CD4-positive, alpha-beta T cell (primary cell): ENCODE measurements at regions not wholly inside any gene's neighbourhood (a gene's known extent, or its start where the extent isn't known, plus 50 kb on each side); places are given as distances from the start of the nearest gene placed in this dataset.

Experiments
- ATAC-seq: fragments of 200-7000 bp; cut with Tn5 transposase; one replicate; pipeline ENCODE4 v1.10.0; 2022; ENCODE audit warnings: mild to moderate bottlenecking; ENCODE audit not compliant: poor library complexity
- CTCF ChIA-PET: fragments of 350-600 bp; sonication (Branson Sonifier 250); formaldehyde crosslinking; loops from one replicate; lab custom pipeline; 2021; ENCODE audit warnings: antibody characterized with exemption, inconsistent platforms; lab: Charles Lee
- POLR2A ChIA-PET: fragments of 350-600 bp; sonication (Branson Sonifier 250); formaldehyde crosslinking; loops from one replicate; lab custom pipeline; 2021; ENCODE audit warnings: antibody characterized with exemption, inconsistent platforms; lab: Charles Lee
- DNase-seq, 14 experiments: peaks; one replicate each; pipeline ENCODE4 v3.0.0-alpha.2; 2013 to 2020; ENCODE audit warnings: mixed read lengths in 2 of 14
- H3K27ac ChIP-seq, 2 donors: one replicate each; pipeline versions ENCODE4 v1.5.1 to v1.7.0; 2013; ENCODE audit warnings: low read length in 2 of 2, low read depth in 1 of 2, mild to moderate bottlenecking in 1 of 2
- H3K27me3 ChIP-seq, 2 experiments: 1 replicate in 1 of 2; 2 replicates in 1 of 2; pipeline versions ENCODE4 v1.6.1 to v1.7.0; 2013; ENCODE audit warnings: low read length in 2 of 2, control low read depth in 1 of 2, mild to moderate bottlenecking in 1 of 2, moderate library complexity in 1 of 2; ENCODE audit not compliant: insufficient read depth in 2 of 2, control insufficient read depth in 1 of 2
- H3K36me3 ChIP-seq: one replicate; pipeline ENCODE4 v1.6.1; 2013; ENCODE audit warnings: low read length, control low read depth; ENCODE audit not compliant: insufficient read depth
- H3K4me1 ChIP-seq: one replicate; pipeline ENCODE4 v1.6.1; 2013; ENCODE audit warnings: low read length, control low read depth; ENCODE audit not compliant: insufficient read depth
- H3K4me3 ChIP-seq: one replicate; pipeline ENCODE4 v1.5.1; 2013; ENCODE audit warnings: mild to moderate bottlenecking, low read length, moderate library complexity
- H3K9me3 ChIP-seq, 2 experiments: 1 replicate in 1 of 2; 2 replicates in 1 of 2; pipeline versions ENCODE4 v1.6.1 to v1.7.0; 2013; ENCODE audit warnings: low read length in 2 of 2, mild to moderate bottlenecking in 2 of 2, control low read depth in 1 of 2, moderate library complexity in 1 of 2; ENCODE audit not compliant: control insufficient read depth in 1 of 2, insufficient read depth in 1 of 2
- H3K27ac Mint-ChIP-seq: one replicate; pipeline ENCODE4 v1.8.0; 2020; ENCODE audit warnings: mixed read lengths
- H3K27me3 Mint-ChIP-seq: one replicate; pipeline ENCODE4 v1.8.0; 2021; ENCODE audit warnings: mixed read lengths
- H3K36me3 Mint-ChIP-seq: one replicate; pipeline ENCODE4 v1.8.0; 2021; ENCODE audit warnings: low read depth, mixed read lengths
- H3K4me1 Mint-ChIP-seq: one replicate; pipeline ENCODE4 v1.8.0; 2021; ENCODE audit warnings: low read depth, mixed read lengths
- H3K4me3 Mint-ChIP-seq: one replicate; pipeline ENCODE4 v1.8.0; 2020; ENCODE audit warnings: mild to moderate bottlenecking, mixed read lengths
- H3K9me3 Mint-ChIP-seq: one replicate; pipeline ENCODE4 v1.8.0; 2020; ENCODE audit warnings: mixed read lengths
- CTCF ChIP-seq: fragments of 200-600 bp; IDR thresholded peaks from one replicate; pipeline ENCODE4 v1.8.0; 2022; ENCODE audit warnings: antibody characterized with exemption, mild to moderate bottlenecking
- intact Hi-C, 2 experiments: fragments of 100-400 bp; cut with DNase I in 1 of 2; cut with micrococcal nuclease in 1 of 2; formaldehyde crosslinking; loops; one replicate each; pipeline versions ENCODE4 v1.15.1 to v1.9.0; 2023 to 2025; cut with DNase I, micrococcal nuclease

- no peaks in the 10 kb centered on the region for H3K9me3 Mint-ChIP-seq
- CTCF ChIA-PET = no interaction called here
- no peaks in the 10 kb centered on the region for H3K4me1 ChIP-seq
- DNase-seq (no peak), ATAC-seq (no peak)
- POLR2A ChIA-PET = no interaction called here
- intact Hi-C loops = no loop called here
- no peaks in the 10 kb centered on the region for H3K36me3 Mint-ChIP-seq
- no peaks in the 10 kb centered on the region for H3K27me3 ChIP-seq
- no peaks in the 10 kb centered on the region for H3K27me3 Mint-ChIP-seq
- H3K36me3 ChIP-seq = no peaks in the 10 kb centered on the region
- no peak overlapping the region for H3K4me3 Mint-ChIP-seq
- H3K4me3 ChIP-seq = no peak overlapping the region
- H3K27ac Mint-ChIP-seq = no peak overlapping the region
- H3K27ac ChIP-seq = no peak overlapping the region
- H3K9me3 ChIP-seq = no peaks in the 10 kb centered on the region
- no peaks in the 10 kb centered on the region for H3K4me1 Mint-ChIP-seq
- TF ChIP-seq CTCF = no peak
Observed at GRCh38 chr7:18165166-18165565, 137.5 kb upstream of the PRPS1L1 start.

DNA sequence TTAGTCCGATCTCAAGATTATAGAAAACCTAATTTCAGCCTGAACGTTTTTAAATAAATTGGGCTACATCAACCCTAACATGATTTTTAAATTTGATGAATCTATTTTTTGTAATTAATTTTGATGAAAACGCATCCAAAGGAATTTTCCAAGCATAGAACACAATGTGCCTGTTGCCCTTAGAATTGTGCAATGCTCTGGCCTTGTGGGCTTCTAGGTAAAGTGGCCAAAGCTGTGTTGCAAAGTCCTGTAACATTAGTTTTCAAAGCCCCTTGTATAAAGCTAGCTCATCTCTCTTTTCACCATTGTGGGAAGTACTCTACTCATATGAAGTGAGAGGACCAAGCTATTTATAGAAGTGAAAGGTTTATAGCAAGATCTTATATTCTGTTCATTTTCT, 138.4 kb upstream of the PRPS1L1 start:
- H3K9me3 Mint-ChIP-seq = no peaks in the 10 kb centered on the region
- no peaks in the 10 kb centered on the region for H3K36me3 ChIP-seq
- DNase-seq (no peak), ATAC-seq (no peak)
- H3K27me3 ChIP-seq = no peaks in the 10 kb centered on the region
- ChIA-PET POLR2A (no interaction called here), CTCF (no interaction called here)
- no peak overlapping the region for H3K27ac ChIP-seq
- H3K27me3 Mint-ChIP-seq = no peaks in the 10 kb centered on the region
- intact Hi-C loops = no loop called here
- no peaks in the 10 kb centered on the region for H3K9me3 ChIP-seq
- H3K36me3 Mint-ChIP-seq = no peaks in the 10 kb centered on the region
- no peak overlapping the region for H3K27ac Mint-ChIP-seq
- H3K4me3 Mint-ChIP-seq = no peak overlapping the region
- no peak overlapping the region for H3K4me3 ChIP-seq
- no peak for TF ChIP-seq CTCF
- H3K4me1 Mint-ChIP-seq = no peaks in the 10 kb centered on the region
- no peaks in the 10 kb centered on the region for H3K4me1 ChIP-seq

DNA sequence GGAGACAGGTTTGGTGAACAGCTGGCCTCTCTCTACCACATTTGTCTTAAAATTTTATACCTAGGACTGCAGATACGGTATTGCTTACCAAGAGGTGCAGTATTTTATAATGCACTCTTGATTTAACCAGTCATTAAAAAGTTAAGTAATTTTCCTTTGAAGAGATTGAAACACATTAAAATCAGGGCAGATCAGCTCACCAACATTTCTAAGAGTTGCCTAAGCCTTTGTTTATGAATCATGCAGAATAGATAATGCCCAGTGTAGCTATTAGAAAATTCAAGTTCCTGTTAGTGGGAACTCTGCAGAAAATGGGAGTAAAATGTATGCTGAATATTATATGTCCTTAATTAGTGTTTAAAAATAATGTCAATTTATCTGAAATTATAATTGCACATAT, 140.2 kb upstream of the PRPS1L1 start:
- intact Hi-C loops = no loop called here
- Histone ChIP-seq H3K27me3 (no peaks in the 10 kb centered on the region), H3K27ac (no peak overlapping the region), H3K4me3 (no peak overlapping the region), H3K4me1 (no peaks in the 10 kb centered on the region), H3K36me3 (no peaks in the 10 kb centered on the region), H3K9me3 (no peaks in the 10 kb centered on the region)
- no peak overlapping the region for H3K27ac Mint-ChIP-seq
- TF ChIP-seq CTCF = no peak
- CTCF ChIA-PET = no interaction called here
- ATAC-seq (no peak), DNase-seq (no peak)
- POLR2A ChIA-PET = no interaction called here
- H3K4me1 Mint-ChIP-seq = no peaks in the 10 kb centered on the region
- H3K36me3 Mint-ChIP-seq = no peaks in the 10 kb centered on the region
- no peaks in the 10 kb centered on the region for H3K27me3 Mint-ChIP-seq
- no peak overlapping the region for H3K4me3 Mint-ChIP-seq
- H3K9me3 Mint-ChIP-seq = no peaks in the 10 kb centered on the region
